ENCODE measurements at regions not wholly inside any gene's neighbourhood (a gene's known extent, or its start where the extent isn't known, plus 50 kb on each side); places are given as distances from the start of the nearest gene placed in this dataset.
"Not testable (repeated sequence)": the region's sequence is repeated elsewhere in the genome, so short reads cannot be mapped to it uniquely, and the experiment has no call there.

DNA sequence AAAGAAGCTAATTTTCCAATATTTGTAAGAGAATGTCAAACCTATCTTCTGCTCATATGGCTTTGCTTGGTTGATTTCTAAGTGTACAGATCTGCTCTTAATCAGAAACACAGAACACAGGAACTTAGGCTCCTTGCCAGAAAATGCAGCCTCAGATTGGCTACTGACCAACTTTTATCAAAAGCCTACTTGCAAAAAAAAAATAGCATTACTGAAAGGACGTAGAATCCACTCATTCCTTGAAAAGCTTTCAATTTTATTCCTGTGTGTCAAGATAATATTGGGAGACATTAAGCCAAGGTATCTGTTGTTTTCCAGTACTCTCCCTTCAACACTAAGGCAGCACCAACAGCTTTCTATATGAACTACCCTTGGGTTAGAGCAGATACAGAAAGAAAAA is 127.6 kb upstream of the INTU start:
- Histone ChIP-seq H3K36me3 (replicated peaks; ENCODE audit: control insufficient read depth, insufficient read depth, low read length) (no peaks in the 10 kb centered on the region), H3K27me3 (ENCODE audit: control insufficient read depth, insufficient read depth, low read length) (no peaks in the 10 kb centered on the region), H3K4me3 (ENCODE audit: insufficient read depth, low read depth, low read length) (no peak overlapping the region)
- DNase-seq = no peak

DNA sequence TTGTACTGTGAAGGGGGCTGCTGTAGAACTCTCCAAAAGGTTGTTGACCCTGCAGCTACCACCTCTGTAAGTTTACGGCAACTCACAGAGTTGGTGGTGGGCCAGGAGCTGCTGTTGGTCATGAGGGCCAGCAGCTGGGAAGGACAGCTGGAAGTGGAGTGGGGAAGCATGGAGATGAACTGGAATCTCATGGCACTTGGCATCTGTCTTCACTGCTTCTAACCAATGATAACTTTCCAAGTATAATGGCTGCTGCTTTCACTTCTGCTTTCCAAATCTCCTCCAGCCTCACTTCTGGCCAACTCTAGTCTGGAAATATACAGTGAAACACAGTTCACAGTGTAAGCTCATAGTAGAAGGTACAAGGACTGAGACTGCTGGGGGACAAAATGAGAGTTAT is 126.5 kb upstream of the INTU start:
- no peaks in the 10 kb centered on the region for H3K36me3 ChIP-seq (replicated peaks; ENCODE audit: control insufficient read depth, insufficient read depth, low read length)
- H3K4me3 ChIP-seq (ENCODE audit: insufficient read depth, low read depth, low read length) = no peak overlapping the region
- DNase-seq = no peak
- H3K27me3 ChIP-seq (ENCODE audit: control insufficient read depth, insufficient read depth, low read length) = no peaks in the 10 kb centered on the region

DNA sequence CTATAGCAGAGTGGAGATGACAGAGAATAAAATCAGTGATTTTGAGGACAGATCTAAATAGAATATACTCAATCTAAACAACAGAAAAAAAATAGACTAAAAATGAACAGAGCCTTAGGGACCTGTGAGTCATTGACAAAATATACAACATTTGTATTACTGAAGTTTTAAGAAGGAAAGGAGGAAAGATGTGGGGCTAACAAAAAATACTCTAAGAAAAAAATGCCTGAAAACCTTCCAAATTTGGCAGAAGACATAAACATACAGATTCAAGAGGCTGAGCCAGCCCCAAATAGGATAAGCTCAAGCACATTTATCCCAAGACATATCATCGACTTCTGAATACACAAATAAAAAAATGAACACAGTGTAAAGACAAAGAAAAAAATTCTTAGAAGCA is 123.6 kb upstream of the INTU start:
- DNase-seq = no peak
- Histone ChIP-seq H3K36me3 (replicated peaks; ENCODE audit: control insufficient read depth, insufficient read depth, low read length) (no peaks in the 10 kb centered on the region), H3K27me3 (ENCODE audit: control insufficient read depth, insufficient read depth, low read length) (no peaks in the 10 kb centered on the region), H3K4me3 (ENCODE audit: insufficient read depth, low read depth, low read length) (no peak overlapping the region)

- not testable (repeated sequence) for H3K27me3 ChIP-seq (ENCODE audit: control insufficient read depth, insufficient read depth, low read length); H3K4me3 ChIP-seq (ENCODE audit: insufficient read depth, low read depth, low read length); H3K36me3 ChIP-seq (replicated peaks; ENCODE audit: control insufficient read depth, insufficient read depth, low read length); DNase-seq
Observed at GRCh38 chr4:127512672-127513071, 120.1 kb upstream of the INTU start.

DNA sequence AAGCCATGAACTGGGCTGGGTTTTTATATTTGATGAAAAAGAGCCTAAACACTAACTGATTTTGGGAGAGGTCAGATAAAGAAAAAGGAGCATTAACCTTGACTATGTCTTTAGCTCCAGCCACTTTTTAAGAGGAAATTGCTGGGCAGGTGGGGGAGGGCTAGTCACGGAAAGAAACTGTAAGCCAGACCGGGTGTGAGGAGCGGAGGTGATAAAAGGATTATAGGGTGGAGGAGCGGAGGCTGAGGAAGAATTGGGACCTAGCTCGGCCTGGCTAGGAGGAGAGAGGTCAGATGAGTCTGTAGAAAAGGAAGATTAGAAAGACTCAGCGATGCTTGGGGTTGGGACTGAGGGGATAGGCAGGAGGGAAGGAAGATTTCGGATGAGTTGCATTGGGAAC is 117.5 kb upstream of the INTU start:
- H3K27me3 ChIP-seq (ENCODE audit: control insufficient read depth, insufficient read depth, low read length); H3K36me3 ChIP-seq (replicated peaks; ENCODE audit: control insufficient read depth, insufficient read depth, low read length); DNase-seq; H3K4me3 ChIP-seq (ENCODE audit: insufficient read depth, low read depth, low read length): not testable (repeated sequence)

- Histone ChIP-seq H3K36me3 (replicated peaks; ENCODE audit: control insufficient read depth, insufficient read depth, low read length) (no peaks in the 10 kb centered on the region), H3K4me3 (ENCODE audit: insufficient read depth, low read depth, low read length) (no peak overlapping the region), H3K27me3 (ENCODE audit: control insufficient read depth, insufficient read depth, low read length) (no peaks in the 10 kb centered on the region)
- DNase-seq = no peak
Observed at GRCh38 chr4:127518046-127518445, 114.7 kb upstream of the INTU start.

- no peaks in the 10 kb centered on the region for H3K27me3 ChIP-seq (ENCODE audit: control insufficient read depth, insufficient read depth, low read length)
- no peaks in the 10 kb centered on the region for H3K36me3 ChIP-seq (replicated peaks; ENCODE audit: control insufficient read depth, insufficient read depth, low read length)
- DNase-seq = no peak
- no peak overlapping the region for H3K4me3 ChIP-seq (ENCODE audit: insufficient read depth, low read depth, low read length)
Observed at GRCh38 chr4:127521463-127521862, 111.3 kb upstream of the INTU start.

- H3K27me3 ChIP-seq (ENCODE audit: control insufficient read depth, insufficient read depth, low read length) = no peaks in the 10 kb centered on the region
- no peak for DNase-seq
- H3K36me3 ChIP-seq (replicated peaks; ENCODE audit: control insufficient read depth, insufficient read depth, low read length) = no peaks in the 10 kb centered on the region
- H3K4me3 ChIP-seq (ENCODE audit: insufficient read depth, low read depth, low read length) = no peak overlapping the region
Observed at GRCh38 chr4:127523369-127523768, 109.4 kb upstream of the INTU start.

DNA sequence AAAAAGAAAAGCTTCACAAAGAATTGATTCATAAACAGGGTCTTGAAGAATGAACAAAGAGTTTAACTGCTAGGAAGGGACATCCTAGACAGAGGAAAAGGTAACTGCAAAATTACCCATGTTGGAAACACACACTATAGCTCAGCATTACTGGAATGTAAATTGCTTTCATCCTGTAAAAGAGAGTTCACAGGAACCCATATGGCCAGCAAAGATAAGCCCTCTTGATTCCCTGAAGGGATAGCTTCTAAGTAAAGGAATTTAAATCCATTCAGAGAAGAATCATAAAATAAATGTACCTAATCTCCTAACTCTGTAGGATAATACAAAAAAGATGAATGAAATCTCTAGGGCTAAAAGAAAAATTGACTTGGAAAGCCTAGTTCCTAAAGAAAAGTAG is 107.1 kb upstream of the INTU start:
- H3K4me3 ChIP-seq (ENCODE audit: insufficient read depth, low read depth, low read length) = no peak overlapping the region
- no peaks in the 10 kb centered on the region for H3K27me3 ChIP-seq (ENCODE audit: control insufficient read depth, insufficient read depth, low read length)
- H3K36me3 ChIP-seq (replicated peaks; ENCODE audit: control insufficient read depth, insufficient read depth, low read length) = no peaks in the 10 kb centered on the region
- no peak for DNase-seq

GRCh38 chr4:127528302-127528701 is 104.5 kb upstream of the INTU start:
- no peak for DNase-seq
- no peaks in the 10 kb centered on the region for H3K36me3 ChIP-seq (replicated peaks; ENCODE audit: control insufficient read depth, insufficient read depth, low read length)
- no peak overlapping the region for H3K4me3 ChIP-seq (ENCODE audit: insufficient read depth, low read depth, low read length)
- no peaks in the 10 kb centered on the region for H3K27me3 ChIP-seq (ENCODE audit: control insufficient read depth, insufficient read depth, low read length)

GRCh38 chr4:127529879-127530278 is 102.9 kb upstream of the INTU start:
- not testable (repeated sequence) for DNase-seq; H3K4me3 ChIP-seq (ENCODE audit: insufficient read depth, low read depth, low read length); H3K27me3 ChIP-seq (ENCODE audit: control insufficient read depth, insufficient read depth, low read length); H3K36me3 ChIP-seq (replicated peaks; ENCODE audit: control insufficient read depth, insufficient read depth, low read length)

DNA sequence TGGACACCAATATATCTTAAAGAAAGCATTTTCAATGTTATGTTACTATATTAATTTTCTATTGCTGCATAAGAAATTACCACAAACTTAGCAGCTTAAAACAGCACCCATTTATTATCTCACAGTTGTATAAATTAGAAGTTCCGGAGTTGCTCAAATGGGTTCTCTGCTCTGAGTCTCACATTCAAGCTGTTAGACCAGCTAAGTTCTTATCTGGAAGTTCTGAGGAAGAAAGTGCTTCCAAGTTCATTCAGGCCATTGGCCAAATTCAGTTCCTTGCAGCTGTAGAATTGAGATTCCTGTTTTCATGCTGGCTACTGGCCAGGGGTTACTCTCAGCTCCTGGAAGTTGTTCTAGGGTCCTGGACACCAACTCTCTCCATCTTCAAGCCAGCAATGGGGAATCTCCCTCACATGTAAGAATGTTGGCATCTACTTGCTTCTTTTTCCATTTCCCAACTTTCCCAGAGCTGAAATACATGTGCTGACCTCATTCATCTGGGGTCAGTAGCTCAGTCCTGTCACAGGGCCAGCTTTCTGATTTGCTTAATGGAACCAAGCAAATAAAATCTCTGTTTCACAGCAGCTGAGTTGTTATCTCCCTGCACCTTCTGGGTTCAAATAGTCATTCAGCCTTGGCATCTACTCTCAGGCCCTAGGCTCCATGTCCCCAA is 99.6 kb upstream of the INTU start:
- no peak for DNase-seq
- no peaks in the 10 kb centered on the region for H3K27me3 ChIP-seq (ENCODE audit: control insufficient read depth, insufficient read depth, low read length)
- no peak overlapping the region for H3K4me3 ChIP-seq (ENCODE audit: insufficient read depth, low read depth, low read length)

GRCh38 chr4:127534041-127534825 is 98.5 kb upstream of the INTU start:
- no peak for DNase-seq
- Histone ChIP-seq H3K4me3 (ENCODE audit: insufficient read depth, low read depth, low read length) (no peak overlapping the region), H3K27me3 (ENCODE audit: control insufficient read depth, insufficient read depth, low read length) (no peaks in the 10 kb centered on the region), H3K36me3 (replicated peaks; ENCODE audit: control insufficient read depth, insufficient read depth, low read length) (no peaks in the 10 kb centered on the region)

More for the DNA sequence above, 99.6 kb upstream of the INTU start:
- no peaks in the 10 kb centered on the region for H3K36me3 ChIP-seq (replicated peaks; ENCODE audit: control insufficient read depth, insufficient read depth, low read length)

GRCh38 chr4:127538016-127538415 is 94.7 kb upstream of the INTU start:
- H3K36me3 ChIP-seq (replicated peaks; ENCODE audit: control insufficient read depth, insufficient read depth, low read length) = no peaks in the 10 kb centered on the region
- H3K27me3 ChIP-seq (ENCODE audit: control insufficient read depth, insufficient read depth, low read length) = no peaks in the 10 kb centered on the region
- H3K4me3 ChIP-seq (ENCODE audit: insufficient read depth, low read depth, low read length) = no peak overlapping the region
- DNase-seq = no peak

GRCh38 chr4:127540497-127541025 is 92.2 kb upstream of the INTU start:
- H3K36me3 ChIP-seq (replicated peaks; ENCODE audit: control insufficient read depth, insufficient read depth, low read length) = no peaks in the 10 kb centered on the region
- no peaks in the 10 kb centered on the region for H3K27me3 ChIP-seq (ENCODE audit: control insufficient read depth, insufficient read depth, low read length)
- DNase-seq = no peak
- H3K4me3 ChIP-seq (ENCODE audit: insufficient read depth, low read depth, low read length) = no peak overlapping the region

Data from H7 (cell line).